ENCODE measurements at regions not wholly inside any gene's neighbourhood (a gene's known extent, or its start where the extent isn't known, plus 50 kb on each side); places are given as distances from the start of the nearest gene placed in this dataset.

- TF ChIP-seq POLR2A (IDR thresholded peaks at IDR 0.05; ENCODE audit: extremely low read depth, insufficient read length): no peak
- TF ChIP-seq, protein P1, sequence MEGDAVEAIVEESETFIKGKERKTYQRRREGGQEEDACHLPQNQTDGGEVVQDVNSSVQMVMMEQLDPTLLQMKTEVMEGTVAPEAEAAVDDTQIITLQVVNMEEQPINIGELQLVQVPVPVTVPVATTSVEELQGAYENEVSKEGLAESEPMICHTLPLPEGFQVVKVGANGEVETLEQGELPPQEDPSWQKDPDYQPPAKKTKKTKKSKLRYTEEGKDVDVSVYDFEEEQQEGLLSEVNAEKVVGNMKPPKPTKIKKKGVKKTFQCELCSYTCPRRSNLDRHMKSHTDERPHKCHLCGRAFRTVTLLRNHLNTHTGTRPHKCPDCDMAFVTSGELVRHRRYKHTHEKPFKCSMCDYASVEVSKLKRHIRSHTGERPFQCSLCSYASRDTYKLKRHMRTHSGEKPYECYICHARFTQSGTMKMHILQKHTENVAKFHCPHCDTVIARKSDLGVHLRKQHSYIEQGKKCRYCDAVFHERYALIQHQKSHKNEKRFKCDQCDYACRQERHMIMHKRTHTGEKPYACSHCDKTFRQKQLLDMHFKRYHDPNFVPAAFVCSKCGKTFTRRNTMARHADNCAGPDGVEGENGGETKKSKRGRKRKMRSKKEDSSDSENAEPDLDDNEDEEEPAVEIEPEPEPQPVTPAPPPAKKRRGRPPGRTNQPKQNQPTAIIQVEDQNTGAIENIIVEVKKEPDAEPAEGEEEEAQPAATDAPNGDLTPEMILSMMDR (IDR thresholded peaks at IDR 0.05; ENCODE audit: low read depth, low read length): no peak
- no peak for TF ChIP-seq MAX (IDR thresholded peaks at IDR 0.05; ENCODE audit: low read depth, low read length)
Measured at GRCh38 chr3:70426071-70426470, 113.6 kb upstream of the MDFIC2 start.

Data from NB4 (cell line).